GM23338 (cell line): ENCODE measurements at regions not wholly inside any gene's neighbourhood (a gene's known extent, or its start where the extent isn't known, plus 50 kb on each side); places are given as distances from the start of the nearest gene placed in this dataset.

Experiments used
- ATAC-seq: fragments of 200-7000 bp; cut with Tn5 transposase; 3 replicates; pipeline ENCODE4 v1.9.1; 2020
- DNase-seq: peaks from one replicate; pipeline ENCODE4 v3.0.0-alpha.2; 2015; ENCODE audit warnings: low spot score
- H2AFZ ChIP-seq: fragments of 200-600 bp; sonication (generic); 2 replicates; pipeline ENCODE4 v1.8.0; 2016; ENCODE audit warnings: antibody characterized with exemption, mild to moderate bottlenecking, moderate library complexity
- H3F3A ChIP-seq: fragments of 200-600 bp; sonication (generic); replicated peaks from 2 replicates; pipeline ENCODE4 v1.8.0; 2017; ENCODE audit warnings: antibody characterized with exemption, mixed run types, low read depth
- H3K27ac ChIP-seq: fragments of 200-600 bp; sonication (generic); 2 replicates; pipeline ENCODE4 v1.6.1; 2016; ENCODE audit warnings: low read depth
- H3K27me3 ChIP-seq: fragments of 200-600 bp; sonication (generic); 2 replicates; pipeline ENCODE4 v1.8.0; 2016; ENCODE audit warnings: mild to moderate bottlenecking, mixed run types, moderate library complexity; ENCODE audit not compliant: insufficient read depth
- H3K36me3 ChIP-seq: fragments of 200-600 bp; sonication (generic); 2 replicates; pipeline ENCODE4 v1.8.0; 2016; ENCODE audit warnings: mild to moderate bottlenecking; ENCODE audit not compliant: insufficient read depth
- H3K4me1 ChIP-seq: fragments of 200-600 bp; sonication (generic); 2 replicates; pipeline ENCODE4 v1.8.0; 2016; ENCODE audit warnings: mild to moderate bottlenecking, moderate library complexity; ENCODE audit not compliant: insufficient read depth
- H3K4me2 ChIP-seq: fragments of 200-600 bp; sonication (generic); 2 replicates; pipeline ENCODE4 v1.7.1; 2017; ENCODE audit warnings: mixed run types
- H3K4me3 ChIP-seq: fragments of 200-600 bp; sonication (generic); 2 replicates; pipeline ENCODE4 v1.6.1; 2016; ENCODE audit warnings: mixed run types
- H3K79me2 ChIP-seq: fragments of 200-600 bp; sonication (generic); replicated peaks from 2 replicates; pipeline ENCODE4 v1.8.0; 2017; ENCODE audit warnings: mild to moderate bottlenecking; ENCODE audit not compliant: insufficient read depth
- H3K9me2 ChIP-seq: fragments of 200-600 bp; sonication (generic); 2 replicates; pipeline ENCODE4 v1.8.0; 2017; ENCODE audit not compliant: insufficient read depth
- H4K20me1 ChIP-seq: fragments of 200-600 bp; sonication (generic); replicated peaks from 2 replicates; pipeline ENCODE4 v1.8.0; 2017; ENCODE audit warnings: mild to moderate bottlenecking; ENCODE audit not compliant: insufficient read depth
- H3K27ac Mint-ChIP-seq: 2 replicates; pipeline ENCODE4 v1.8.0; 2020; ENCODE audit warnings: inconsistent platforms, mild to moderate bottlenecking, moderate library complexity, mixed read lengths
- H3K27me3 Mint-ChIP-seq: 3 replicates; pipeline ENCODE4 v1.8.0; 2022; ENCODE audit warnings: low read depth, mild to moderate bottlenecking, moderate library complexity, mixed read lengths, inconsistent platforms; ENCODE audit not compliant: insufficient read depth, poor library complexity
- H3K36me3 Mint-ChIP-seq: 3 replicates; pipeline ENCODE4 v1.8.0; 2021; ENCODE audit warnings: low read depth, mild to moderate bottlenecking, inconsistent platforms, moderate library complexity, mixed read lengths
- H3K4me1 Mint-ChIP-seq: 3 replicates; pipeline ENCODE4 v1.8.0; 2020; ENCODE audit warnings: mild to moderate bottlenecking, inconsistent platforms, mixed read lengths
- H3K4me3 Mint-ChIP-seq: 3 replicates; pipeline ENCODE4 v1.8.0; 2021; ENCODE audit warnings: moderate library complexity, mild to moderate bottlenecking, inconsistent platforms, mixed read lengths
- H3K9me3 Mint-ChIP-seq: 3 replicates; pipeline ENCODE4 v1.8.0; 2020; ENCODE audit warnings: moderate library complexity, mild to moderate bottlenecking, inconsistent platforms, mixed read lengths
- CREB1 ChIP-seq: fragments of 250-450 bp; sonication (Bioruptor Pico); IDR thresholded peaks from 2 replicates; pipeline ENCODE4 v1.5.0; 2020; ENCODE audit warnings: low read depth, mild to moderate bottlenecking, moderate library complexity
- EZH2 ChIP-seq: fragments of 200-600 bp; sonication (generic); IDR thresholded peaks from one replicate; pipeline ENCODE4 v1.8.0; 2017; ENCODE audit warnings: antibody characterized with exemption, mild to moderate bottlenecking, low read depth; ENCODE audit not compliant: unreplicated experiment
- EZH2phosphoT487 ChIP-seq: fragments of 200-600 bp; sonication (generic); IDR thresholded peaks from one replicate; pipeline ENCODE4 v1.8.1; 2018; ENCODE audit warnings: antibody characterized with exemption; ENCODE audit not compliant: unreplicated experiment
- JUNB ChIP-seq: IDR thresholded peaks from one replicate; pipeline ENCODE4 v1.6.1; 2016; ENCODE audit warnings: antibody characterized with exemption; ENCODE audit not compliant: unreplicated experiment
- NANOG ChIP-seq: IDR thresholded peaks from 2 replicates; pipeline ENCODE4 v1.6.1; 2016; ENCODE audit warnings: antibody characterized with exemption, borderline replicate concordance
- POLR2AphosphoS5 ChIP-seq: IDR thresholded peaks from 2 replicates; pipeline ENCODE4 v1.6.1; 2016; ENCODE audit warnings: antibody characterized with exemption, low read depth
- STAT1 ChIP-seq: IDR thresholded peaks from one replicate; pipeline ENCODE4 v1.6.1; 2016; ENCODE audit warnings: antibody characterized with exemption; ENCODE audit not compliant: unreplicated experiment
- ZNF114 ChIP-seq: fragments of 250-450 bp; sonication (Bioruptor Pico); IDR thresholded peaks from 2 replicates; pipeline ENCODE4 v1.5.0; 2020; ENCODE audit warnings: mild to moderate bottlenecking, moderate library complexity
- ZNF331 ChIP-seq: fragments of 250-450 bp; sonication (Bioruptor Pico); IDR thresholded peaks from 2 replicates; pipeline ENCODE4 v1.5.0; 2020; ENCODE audit warnings: low read depth, mild to moderate bottlenecking, moderate library complexity
- TF ChIP-seq, protein P1 (sequence below): fragments of 250-450 bp; sonication (Bioruptor Pico); IDR thresholded peaks from 2 replicates; pipeline ENCODE4 v1.5.0; 2020; ENCODE audit warnings: mild to moderate bottlenecking, moderate library complexity
- TF ChIP-seq, protein P2 (sequence below): IDR thresholded peaks from 2 replicates; pipeline ENCODE4 v1.6.1; 2016; ENCODE audit warnings: antibody characterized with exemption
- TF ChIP-seq, protein P3 (sequence below), 2 experiments: fragments of 200-600 bp in 1 of 2; sonication (generic) in 1 of 2; conservative IDR thresholded peaks; 2 replicates each; pipeline versions ENCODE4 v1.5.1 to v1.6.1; 2016 to 2017; ENCODE audit warnings: antibody characterized with exemption in 2 of 2, low read depth in 2 of 2, mild to moderate bottlenecking in 2 of 2, moderate library complexity in 1 of 2
- TF ChIP-seq, protein P4 (sequence below): IDR thresholded peaks from one replicate; pipeline ENCODE4 v1.6.1; 2018; ENCODE audit warnings: antibody characterized with exemption; ENCODE audit not compliant: unreplicated experiment

DNA sequence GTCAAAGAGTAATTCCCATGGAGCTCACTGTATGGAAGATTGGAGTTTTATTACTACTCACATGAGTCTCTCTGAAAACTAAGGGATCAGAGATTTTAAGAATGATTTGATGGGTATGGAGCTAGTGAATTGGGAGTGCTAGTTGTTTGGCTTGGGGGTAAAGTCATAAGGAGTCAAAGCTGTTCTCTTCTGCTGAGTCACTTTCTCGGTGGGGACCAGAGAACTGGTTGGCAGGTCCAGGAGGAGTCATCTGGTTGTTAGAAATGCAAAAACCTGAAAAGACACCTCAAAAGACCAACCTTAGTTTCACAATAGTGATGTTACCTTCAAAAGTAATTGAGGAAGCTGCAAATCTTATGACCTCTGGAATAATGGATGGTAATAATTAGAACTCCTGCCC, 355.4 kb downstream of the RPS4Y2 start:
- peaks cover 3% of the 10 kb centered on the region; the same call in 1 of the 3 replicates for H3K36me3 Mint-ChIP-seq

More for the DNA sequence above, 355.4 kb downstream of the RPS4Y2 start:
- H4K20me1 ChIP-seq = no peaks in the 10 kb centered on the region
- peaks cover 83% of the 10 kb centered on the region for H3K9me3 Mint-ChIP-seq
- no peak overlapping the region for H3K27ac Mint-ChIP-seq
- no peak overlapping the region for H3K27ac ChIP-seq
- ATAC-seq (no peak), DNase-seq (no peak)
- H3K27me3 Mint-ChIP-seq = no peaks in the 10 kb centered on the region
- H3K36me3 ChIP-seq = no peaks in the 10 kb centered on the region
- no peak overlapping the region for H3K4me2 ChIP-seq
- no peaks in the 10 kb centered on the region for H3K9me2 ChIP-seq
- H3K79me2 ChIP-seq = no peaks in the 10 kb centered on the region
- no peaks in the 10 kb centered on the region for H3K4me1 Mint-ChIP-seq
- no peak overlapping the region for H3K4me3 Mint-ChIP-seq
- no peak overlapping the region for H2AFZ ChIP-seq
- H3F3A ChIP-seq = no peaks in the 10 kb centered on the region
- H3K4me3 ChIP-seq = no peak overlapping the region
- H3K4me1 ChIP-seq = no peaks in the 10 kb centered on the region
- H3K27me3 ChIP-seq = no peaks in the 10 kb centered on the region
- TF ChIP-seq ZNF114 (CRISPR knock-in tag) (no peak), EZH2phosphoT487 (no peak), ZNF331 (CRISPR knock-in tag) (no peak), POLR2AphosphoS5 (no peak), STAT1 (no peak), NANOG (no peak), EZH2 (no peak), CREB1 (CRISPR knock-in tag) (no peak), JUNB (no peak)
- TF ChIP-seq, protein P1, sequence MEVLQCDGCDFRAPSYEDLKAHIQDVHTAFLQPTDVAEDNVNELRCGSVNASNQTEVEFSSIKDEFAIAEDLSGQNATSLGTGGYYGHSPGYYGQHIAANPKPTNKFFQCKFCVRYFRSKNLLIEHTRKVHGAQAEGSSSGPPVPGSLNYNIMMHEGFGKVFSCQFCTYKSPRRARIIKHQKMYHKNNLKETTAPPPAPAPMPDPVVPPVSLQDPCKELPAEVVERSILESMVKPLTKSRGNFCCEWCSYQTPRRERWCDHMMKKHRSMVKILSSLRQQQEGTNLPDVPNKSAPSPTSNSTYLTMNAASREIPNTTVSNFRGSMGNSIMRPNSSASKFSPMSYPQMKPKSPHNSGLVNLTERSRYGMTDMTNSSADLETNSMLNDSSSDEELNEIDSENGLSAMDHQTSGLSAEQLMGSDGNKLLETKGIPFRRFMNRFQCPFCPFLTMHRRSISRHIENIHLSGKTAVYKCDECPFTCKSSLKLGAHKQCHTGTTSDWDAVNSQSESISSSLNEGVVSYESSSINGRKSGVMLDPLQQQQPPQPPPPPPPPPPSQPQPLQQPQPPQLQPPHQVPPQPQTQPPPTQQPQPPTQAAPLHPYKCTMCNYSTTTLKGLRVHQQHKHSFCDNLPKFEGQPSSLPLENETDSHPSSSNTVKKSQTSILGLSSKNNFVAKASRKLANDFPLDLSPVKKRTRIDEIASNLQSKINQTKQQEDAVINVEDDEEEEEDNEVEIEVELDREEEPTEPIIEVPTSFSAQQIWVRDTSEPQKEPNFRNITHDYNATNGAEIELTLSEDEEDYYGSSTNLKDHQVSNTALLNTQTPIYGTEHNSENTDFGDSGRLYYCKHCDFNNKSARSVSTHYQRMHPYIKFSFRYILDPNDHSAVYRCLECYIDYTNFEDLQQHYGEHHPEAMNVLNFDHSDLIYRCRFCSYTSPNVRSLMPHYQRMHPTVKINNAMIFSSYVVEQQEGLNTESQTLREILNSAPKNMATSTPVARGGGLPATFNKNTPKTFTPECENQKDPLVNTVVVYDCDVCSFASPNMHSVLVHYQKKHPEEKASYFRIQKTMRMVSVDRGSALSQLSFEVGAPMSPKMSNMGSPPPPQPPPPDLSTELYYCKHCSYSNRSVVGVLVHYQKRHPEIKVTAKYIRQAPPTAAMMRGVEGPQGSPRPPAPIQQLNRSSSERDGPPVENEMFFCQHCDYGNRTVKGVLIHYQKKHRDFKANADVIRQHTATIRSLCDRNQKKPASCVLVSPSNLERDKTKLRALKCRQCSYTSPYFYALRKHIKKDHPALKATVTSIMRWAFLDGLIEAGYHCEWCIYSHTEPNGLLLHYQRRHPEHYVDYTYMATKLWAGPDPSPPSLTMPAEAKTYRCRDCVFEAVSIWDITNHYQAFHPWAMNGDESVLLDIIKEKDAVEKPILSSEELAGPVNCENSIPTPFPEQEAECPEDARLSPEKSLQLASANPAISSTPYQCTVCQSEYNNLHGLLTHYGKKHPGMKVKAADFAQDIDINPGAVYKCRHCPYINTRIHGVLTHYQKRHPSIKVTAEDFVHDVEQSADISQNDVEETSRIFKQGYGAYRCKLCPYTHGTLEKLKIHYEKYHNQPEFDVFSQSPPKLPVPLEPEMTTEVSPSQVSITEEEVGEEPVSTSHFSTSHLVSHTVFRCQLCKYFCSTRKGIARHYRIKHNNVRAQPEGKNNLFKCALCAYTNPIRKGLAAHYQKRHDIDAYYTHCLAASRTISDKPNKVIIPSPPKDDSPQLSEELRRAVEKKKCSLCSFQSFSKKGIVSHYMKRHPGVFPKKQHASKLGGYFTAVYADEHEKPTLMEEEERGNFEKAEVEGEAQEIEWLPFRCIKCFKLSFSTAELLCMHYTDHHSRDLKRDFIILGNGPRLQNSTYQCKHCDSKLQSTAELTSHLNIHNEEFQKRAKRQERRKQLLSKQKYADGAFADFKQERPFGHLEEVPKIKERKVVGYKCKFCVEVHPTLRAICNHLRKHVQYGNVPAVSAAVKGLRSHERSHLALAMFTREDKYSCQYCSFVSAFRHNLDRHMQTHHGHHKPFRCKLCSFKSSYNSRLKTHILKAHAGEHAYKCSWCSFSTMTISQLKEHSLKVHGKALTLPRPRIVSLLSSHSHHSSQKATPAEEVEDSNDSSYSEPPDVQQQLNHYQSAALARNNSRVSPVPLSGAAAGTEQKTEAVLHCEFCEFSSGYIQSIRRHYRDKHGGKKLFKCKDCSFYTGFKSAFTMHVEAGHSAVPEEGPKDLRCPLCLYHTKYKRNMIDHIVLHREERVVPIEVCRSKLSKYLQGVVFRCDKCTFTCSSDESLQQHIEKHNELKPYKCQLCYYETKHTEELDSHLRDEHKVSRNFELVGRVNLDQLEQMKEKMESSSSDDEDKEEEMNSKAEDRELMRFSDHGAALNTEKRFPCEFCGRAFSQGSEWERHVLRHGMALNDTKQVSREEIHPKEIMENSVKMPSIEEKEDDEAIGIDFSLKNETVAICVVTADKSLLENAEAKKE (CRISPR knock-in tag) = no peak
- TF ChIP-seq, protein P2, sequence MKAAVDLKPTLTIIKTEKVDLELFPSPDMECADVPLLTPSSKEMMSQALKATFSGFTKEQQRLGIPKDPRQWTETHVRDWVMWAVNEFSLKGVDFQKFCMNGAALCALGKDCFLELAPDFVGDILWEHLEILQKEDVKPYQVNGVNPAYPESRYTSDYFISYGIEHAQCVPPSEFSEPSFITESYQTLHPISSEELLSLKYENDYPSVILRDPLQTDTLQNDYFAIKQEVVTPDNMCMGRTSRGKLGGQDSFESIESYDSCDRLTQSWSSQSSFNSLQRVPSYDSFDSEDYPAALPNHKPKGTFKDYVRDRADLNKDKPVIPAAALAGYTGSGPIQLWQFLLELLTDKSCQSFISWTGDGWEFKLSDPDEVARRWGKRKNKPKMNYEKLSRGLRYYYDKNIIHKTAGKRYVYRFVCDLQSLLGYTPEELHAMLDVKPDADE = no peak
- TF ChIP-seq, protein P3, sequence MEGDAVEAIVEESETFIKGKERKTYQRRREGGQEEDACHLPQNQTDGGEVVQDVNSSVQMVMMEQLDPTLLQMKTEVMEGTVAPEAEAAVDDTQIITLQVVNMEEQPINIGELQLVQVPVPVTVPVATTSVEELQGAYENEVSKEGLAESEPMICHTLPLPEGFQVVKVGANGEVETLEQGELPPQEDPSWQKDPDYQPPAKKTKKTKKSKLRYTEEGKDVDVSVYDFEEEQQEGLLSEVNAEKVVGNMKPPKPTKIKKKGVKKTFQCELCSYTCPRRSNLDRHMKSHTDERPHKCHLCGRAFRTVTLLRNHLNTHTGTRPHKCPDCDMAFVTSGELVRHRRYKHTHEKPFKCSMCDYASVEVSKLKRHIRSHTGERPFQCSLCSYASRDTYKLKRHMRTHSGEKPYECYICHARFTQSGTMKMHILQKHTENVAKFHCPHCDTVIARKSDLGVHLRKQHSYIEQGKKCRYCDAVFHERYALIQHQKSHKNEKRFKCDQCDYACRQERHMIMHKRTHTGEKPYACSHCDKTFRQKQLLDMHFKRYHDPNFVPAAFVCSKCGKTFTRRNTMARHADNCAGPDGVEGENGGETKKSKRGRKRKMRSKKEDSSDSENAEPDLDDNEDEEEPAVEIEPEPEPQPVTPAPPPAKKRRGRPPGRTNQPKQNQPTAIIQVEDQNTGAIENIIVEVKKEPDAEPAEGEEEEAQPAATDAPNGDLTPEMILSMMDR (conservative IDR thresholded peaks at IDR 0.05; ENCODE audit: low read depth in 2 of 2) = no peak
- TF ChIP-seq, protein P4, sequence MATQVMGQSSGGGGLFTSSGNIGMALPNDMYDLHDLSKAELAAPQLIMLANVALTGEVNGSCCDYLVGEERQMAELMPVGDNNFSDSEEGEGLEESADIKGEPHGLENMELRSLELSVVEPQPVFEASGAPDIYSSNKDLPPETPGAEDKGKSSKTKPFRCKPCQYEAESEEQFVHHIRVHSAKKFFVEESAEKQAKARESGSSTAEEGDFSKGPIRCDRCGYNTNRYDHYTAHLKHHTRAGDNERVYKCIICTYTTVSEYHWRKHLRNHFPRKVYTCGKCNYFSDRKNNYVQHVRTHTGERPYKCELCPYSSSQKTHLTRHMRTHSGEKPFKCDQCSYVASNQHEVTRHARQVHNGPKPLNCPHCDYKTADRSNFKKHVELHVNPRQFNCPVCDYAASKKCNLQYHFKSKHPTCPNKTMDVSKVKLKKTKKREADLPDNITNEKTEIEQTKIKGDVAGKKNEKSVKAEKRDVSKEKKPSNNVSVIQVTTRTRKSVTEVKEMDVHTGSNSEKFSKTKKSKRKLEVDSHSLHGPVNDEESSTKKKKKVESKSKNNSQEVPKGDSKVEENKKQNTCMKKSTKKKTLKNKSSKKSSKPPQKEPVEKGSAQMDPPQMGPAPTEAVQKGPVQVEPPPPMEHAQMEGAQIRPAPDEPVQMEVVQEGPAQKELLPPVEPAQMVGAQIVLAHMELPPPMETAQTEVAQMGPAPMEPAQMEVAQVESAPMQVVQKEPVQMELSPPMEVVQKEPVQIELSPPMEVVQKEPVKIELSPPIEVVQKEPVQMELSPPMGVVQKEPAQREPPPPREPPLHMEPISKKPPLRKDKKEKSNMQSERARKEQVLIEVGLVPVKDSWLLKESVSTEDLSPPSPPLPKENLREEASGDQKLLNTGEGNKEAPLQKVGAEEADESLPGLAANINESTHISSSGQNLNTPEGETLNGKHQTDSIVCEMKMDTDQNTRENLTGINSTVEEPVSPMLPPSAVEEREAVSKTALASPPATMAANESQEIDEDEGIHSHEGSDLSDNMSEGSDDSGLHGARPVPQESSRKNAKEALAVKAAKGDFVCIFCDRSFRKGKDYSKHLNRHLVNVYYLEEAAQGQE = no peak
